ENCODE measurements at regions not wholly inside any gene's neighbourhood (a gene's known extent, or its start where the extent isn't known, plus 50 kb on each side); places are given as distances from the start of the nearest gene placed in this dataset.

DNA sequence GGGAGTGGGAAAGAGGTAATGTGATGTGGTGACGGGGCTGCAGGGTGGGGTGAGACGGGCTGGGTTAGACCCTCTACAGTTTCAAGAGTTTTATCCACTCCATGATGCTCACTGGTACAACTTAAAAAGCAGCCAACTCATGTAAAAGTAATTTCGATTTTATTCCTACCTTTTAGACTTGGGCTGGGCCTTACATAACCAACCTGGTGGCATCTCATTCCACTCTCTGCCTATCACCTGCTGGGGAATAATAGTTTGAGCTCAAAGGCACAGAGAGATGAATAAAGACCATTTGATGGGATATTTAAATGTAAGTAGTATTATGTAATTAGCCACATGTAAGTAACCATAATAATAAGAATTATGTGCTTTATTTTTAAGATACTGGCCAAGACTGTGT lies 366.0 kb upstream of the RNF32 start:
- DNase-seq: no peak

- no peak for DNase-seq
These were observed 379.0 kb upstream of the RNF32 start for GRCh38 chr7:156261581-156261980.

DNA sequence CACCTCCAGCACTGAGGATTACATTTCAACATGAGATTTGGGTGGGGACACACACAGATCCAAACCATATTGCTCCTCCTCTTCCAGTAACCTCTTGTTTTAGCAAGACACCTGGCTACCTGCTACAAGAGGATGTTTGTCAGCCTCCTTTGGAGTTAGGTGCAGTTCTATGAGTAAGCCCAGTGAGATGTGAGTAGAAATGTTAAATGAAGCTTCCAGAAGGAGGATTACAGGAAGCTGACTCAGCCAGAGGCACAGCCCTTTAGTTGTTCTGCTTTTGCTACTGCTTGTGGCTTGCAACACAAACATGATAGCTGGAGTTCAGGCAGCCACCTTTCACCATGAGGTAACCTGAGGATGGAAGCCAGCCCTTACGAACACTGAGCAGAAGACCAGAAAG lies 382.7 kb upstream of the RNF32 start:
- DNase-seq: no peak

GRCh38 chr7:156255635-156256034 lies 384.9 kb upstream of the RNF32 start:
- DNase-seq: no peak

GRCh38 chr7:156251861-156252260 lies 388.7 kb upstream of the RNF32 start:
- DNase-seq: no peak

GRCh38 chr7:156240532-156240931 lies 400.0 kb upstream of the RNF32 start:
- DNase-seq: no peak

- DNase-seq: no peak
These were observed 402.0 kb upstream of the RNF32 start for GRCh38 chr7:156238366-156239133.

GRCh38 chr7:156237614-156238013 lies 403.0 kb upstream of the RNF32 start:
- no peak for DNase-seq

DNA sequence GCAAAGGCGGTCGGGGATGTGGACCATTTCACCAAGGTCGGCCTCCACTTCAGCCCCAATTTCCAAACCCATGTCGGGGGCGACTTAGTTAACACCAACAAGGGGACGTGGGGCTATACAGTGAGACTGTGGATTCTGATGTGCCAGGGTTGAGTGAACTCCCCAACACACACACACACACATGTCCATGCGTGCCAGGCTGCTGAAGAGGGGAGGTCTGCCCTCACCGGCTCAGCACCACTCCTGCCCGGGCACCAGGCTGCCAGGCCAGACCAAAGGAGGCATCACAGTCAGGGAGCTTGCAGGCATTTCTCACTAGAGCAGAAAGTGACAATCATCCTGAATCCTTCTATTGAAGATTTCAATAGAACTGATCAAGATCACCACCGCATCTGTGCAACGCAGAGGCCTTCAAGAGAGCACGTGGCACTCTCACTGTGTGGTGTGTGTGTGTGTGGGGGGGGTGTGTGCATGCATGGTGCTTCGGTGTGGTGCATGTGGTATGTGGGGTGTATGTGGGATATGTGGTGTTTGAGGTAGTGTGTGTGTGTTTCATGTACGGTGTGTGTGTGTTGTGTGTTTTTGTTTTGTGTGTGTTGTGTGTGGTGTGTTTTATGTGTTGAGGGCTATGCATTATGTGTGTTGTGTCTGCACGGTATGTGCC lies 403.5 kb upstream of the RNF32 start:
- DNase-seq: no peak

- no peak for DNase-seq
These were observed 404.2 kb upstream of the RNF32 start for GRCh38 chr7:156236181-156236889.

- DNase-seq: no peak
These were observed 405.7 kb upstream of the RNF32 start for GRCh38 chr7:156234666-156235494.

DNA sequence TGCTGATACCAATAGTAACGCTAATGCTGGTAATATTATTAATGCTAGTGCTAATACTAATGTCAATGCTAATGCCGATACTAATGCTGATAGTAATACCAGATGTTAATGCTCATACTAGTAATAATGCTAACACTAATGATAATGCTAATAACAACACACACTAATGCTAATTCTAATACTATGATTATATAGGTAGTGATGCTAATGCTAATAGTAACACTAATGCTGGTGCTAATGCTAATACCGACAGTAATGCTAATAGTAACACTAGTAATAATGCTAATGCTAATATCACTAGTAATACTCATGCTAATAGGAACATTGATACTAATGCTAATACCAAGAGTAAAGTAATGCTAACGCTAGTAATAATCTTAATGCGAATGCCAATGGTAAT lies 406.4 kb upstream of the RNF32 start:
- DNase-seq: no peak

DNA sequence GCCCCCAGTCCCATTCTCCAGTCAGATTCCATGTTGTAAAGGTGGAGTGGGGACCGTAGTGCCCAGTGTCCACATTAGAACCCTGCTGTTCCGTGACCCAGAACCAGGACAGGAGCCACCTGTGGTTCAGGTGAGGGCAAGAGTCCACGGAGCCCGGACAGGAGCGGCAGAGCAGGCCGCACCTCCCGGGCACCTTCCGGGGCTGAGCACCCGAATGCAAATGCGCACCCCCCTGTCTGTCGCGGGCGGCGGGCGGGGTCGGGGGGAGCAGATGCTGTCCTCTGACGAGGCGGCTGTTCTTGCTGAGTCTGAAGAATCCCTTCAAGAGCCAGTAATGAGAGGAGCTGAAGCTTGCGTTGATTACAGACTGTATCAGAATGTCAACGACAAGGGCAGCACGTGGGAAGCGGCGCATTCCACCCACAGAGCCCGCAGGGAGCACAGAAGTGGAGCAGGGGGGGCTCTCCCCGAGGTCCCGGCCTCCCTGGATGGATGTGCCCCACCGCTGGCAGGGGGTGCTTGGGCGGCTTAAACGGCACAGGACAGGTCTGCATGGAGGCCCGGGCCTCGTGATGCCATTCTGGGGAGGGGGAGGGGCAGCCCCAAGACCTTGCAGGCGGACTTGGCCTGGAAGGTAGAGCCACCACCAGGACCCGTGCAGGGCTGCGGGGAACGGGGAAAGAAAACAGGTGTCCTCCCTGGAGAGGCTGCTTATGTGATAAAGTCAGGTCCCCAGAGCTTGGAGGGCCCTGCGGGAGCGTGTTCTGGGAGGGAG lies 407.5 kb upstream of the RNF32 start:
- no peak for DNase-seq

GRCh38 chr7:156230576-156230975 lies 410.0 kb upstream of the RNF32 start:
- no peak for DNase-seq

GRCh38 chr7:156224833-156225225 lies 412.6 kb upstream of the SHH start:
- DNase-seq: no peak

- no peak for DNase-seq
These were observed 411.9 kb upstream of the SHH start for GRCh38 chr7:156223935-156224832.

DNA sequence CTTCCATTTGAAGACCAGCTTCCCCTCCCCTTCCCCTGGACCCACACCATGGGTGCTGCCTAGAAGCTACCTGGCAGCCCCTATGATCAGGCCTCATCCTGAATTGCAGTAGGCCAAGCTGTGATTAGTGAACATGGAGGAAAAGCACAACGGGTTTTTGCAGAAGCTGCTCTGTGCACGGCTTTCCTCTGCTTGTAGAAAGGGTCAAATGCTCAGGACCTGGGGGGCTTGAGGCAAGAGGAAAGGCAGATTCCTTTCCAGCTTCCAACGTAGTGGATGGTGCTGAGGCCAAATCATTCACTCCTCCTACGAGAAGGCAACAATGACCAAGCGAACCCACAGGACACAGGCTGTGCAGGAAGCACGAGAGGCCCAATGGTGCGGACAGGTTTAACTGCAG lies 410.3 kb upstream of the SHH start:
- no peak for DNase-seq

DNA sequence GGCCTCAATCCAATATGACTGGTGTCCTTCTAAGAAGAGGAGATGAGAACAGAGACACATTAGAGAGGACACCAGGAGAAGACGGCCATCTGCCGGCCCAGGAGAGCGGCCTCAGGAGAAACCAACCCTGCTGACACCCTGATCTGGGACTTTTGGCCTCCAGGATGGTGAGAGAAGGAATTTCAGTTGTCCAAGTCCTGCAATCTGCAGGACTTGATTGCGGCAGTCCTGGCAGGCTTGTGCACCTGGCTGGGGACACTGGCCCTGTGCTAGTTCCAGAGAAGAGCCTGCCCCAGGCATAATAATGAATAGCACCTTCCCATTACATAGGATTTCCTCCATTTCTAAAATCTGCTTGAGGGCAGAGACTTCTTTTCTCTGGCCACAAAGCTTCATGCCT lies 409.9 kb upstream of the SHH start:
- no peak for DNase-seq

- DNase-seq: peak; percentile 45
These were observed 408.4 kb upstream of the SHH start for GRCh38 chr7:156220701-156221100.

- no peak for DNase-seq
These were observed 407.9 kb upstream of the SHH start for GRCh38 chr7:156220078-156220605.

All from NCI-H1417 treated with DMSO at 0.1 percent for 48 hours (cell line).